Suprapubic skin (tissue), 2 donors: ENCODE measurements at regions not wholly inside any gene's neighbourhood (a gene's known extent, or its start where the extent isn't known, plus 50 kb on each side); places are given as distances from the start of the nearest gene placed in this dataset.

Experiments used
- EP300 ChIP-seq: sonication (generic); formaldehyde crosslinking; IDR thresholded peaks from one replicate; pipeline ENCODE4 v1.6.1; 2017; ENCODE audit warnings: antibody characterized with exemption
- POLR2A ChIP-seq, 2 donors: fragments of 450-650 bp; IDR thresholded peaks; one replicate each; pipeline ENCODE4 v1.6.1; 2017; ENCODE audit warnings: antibody characterized with exemption in 2 of 2, mild to moderate bottlenecking in 2 of 2, moderate library complexity in 2 of 2

DNA sequence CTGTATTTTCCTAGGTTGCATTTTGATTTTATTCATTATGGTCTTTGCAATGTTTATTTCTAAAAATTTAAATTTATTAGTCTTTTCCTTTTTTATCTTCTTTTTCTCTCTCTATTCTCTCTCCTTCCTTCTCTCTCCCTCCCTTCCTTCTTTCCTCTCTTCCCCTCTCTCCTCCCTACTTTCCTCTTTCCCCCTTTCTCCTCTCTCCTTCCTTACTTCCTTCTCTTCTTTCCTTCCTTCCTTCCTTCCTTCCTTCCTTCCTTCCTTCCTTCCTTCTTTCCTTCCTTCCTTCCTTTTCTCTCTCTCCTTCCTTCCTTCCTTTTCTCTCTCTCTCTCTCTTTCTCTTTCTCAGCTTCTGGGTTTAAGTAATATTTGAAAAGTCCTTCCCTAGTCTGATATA lies 72.8 kb upstream of the RASGRF1 start:
- TF ChIP-seq EP300 (no peak), POLR2A (IDR thresholded peaks at IDR 0.05) (no peak)
